ENCODE measurements at regions not wholly inside any gene's neighbourhood (a gene's known extent, or its start where the extent isn't known, plus 50 kb on each side); places are given as distances from the start of the nearest gene placed in this dataset.

- Histone ChIP-seq H3K4me3 (no peak overlapping the region), H3K4me1 (no peaks in the 10 kb centered on the region), H3K27me3 (no peaks in the 10 kb centered on the region), H3K9me3 (no peaks in the 10 kb centered on the region), H3K27ac (no peak overlapping the region), H3K36me3 (no peaks in the 10 kb centered on the region)
- TF ChIP-seq, protein P1, sequence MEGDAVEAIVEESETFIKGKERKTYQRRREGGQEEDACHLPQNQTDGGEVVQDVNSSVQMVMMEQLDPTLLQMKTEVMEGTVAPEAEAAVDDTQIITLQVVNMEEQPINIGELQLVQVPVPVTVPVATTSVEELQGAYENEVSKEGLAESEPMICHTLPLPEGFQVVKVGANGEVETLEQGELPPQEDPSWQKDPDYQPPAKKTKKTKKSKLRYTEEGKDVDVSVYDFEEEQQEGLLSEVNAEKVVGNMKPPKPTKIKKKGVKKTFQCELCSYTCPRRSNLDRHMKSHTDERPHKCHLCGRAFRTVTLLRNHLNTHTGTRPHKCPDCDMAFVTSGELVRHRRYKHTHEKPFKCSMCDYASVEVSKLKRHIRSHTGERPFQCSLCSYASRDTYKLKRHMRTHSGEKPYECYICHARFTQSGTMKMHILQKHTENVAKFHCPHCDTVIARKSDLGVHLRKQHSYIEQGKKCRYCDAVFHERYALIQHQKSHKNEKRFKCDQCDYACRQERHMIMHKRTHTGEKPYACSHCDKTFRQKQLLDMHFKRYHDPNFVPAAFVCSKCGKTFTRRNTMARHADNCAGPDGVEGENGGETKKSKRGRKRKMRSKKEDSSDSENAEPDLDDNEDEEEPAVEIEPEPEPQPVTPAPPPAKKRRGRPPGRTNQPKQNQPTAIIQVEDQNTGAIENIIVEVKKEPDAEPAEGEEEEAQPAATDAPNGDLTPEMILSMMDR (IDR thresholded peaks at IDR 0.05), result no peak
- DNase-seq (ENCODE audit: low spot score in 2 of 2), result no peak
- intact Hi-C loops (cut with DNase I), result no loop called here
Observed at GRCh38 chr2:14039134-14039533, 593.4 kb upstream of the LRATD1 start.

DNA sequence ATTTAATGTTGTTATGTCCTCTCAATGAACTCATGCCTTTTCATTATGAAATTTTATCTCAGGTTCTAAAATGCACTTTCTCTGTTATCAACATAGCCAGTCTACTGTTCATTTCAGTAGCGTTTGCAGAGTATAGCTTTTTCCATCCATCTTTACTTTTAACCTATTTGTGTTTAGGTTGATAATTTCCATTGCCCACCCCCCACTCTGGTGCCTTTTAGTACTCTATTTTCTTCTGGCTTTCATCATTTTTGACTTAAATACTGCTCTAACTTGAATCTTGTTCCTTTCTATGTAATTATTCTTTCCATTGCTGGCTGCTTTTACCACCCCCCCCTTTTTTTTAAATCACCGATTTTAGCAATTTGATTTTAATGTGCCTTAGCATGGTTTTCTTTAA is 585.0 kb upstream of the LRATD1 start:
- no peak for DNase-seq (ENCODE audit: low spot score in 2 of 2)
- no peaks in the 10 kb centered on the region for H3K27me3 ChIP-seq
- H3K4me1 ChIP-seq, result no peaks in the 10 kb centered on the region
- H3K27ac ChIP-seq, result no peak overlapping the region
- H3K9me3 ChIP-seq, result no peaks in the 10 kb centered on the region
- TF ChIP-seq, protein P1 (IDR thresholded peaks at IDR 0.05), result no peak
- H3K36me3 ChIP-seq, result no peaks in the 10 kb centered on the region
- H3K4me3 ChIP-seq, result no peak overlapping the region
- intact Hi-C loops (cut with DNase I), result no loop called here

DNA sequence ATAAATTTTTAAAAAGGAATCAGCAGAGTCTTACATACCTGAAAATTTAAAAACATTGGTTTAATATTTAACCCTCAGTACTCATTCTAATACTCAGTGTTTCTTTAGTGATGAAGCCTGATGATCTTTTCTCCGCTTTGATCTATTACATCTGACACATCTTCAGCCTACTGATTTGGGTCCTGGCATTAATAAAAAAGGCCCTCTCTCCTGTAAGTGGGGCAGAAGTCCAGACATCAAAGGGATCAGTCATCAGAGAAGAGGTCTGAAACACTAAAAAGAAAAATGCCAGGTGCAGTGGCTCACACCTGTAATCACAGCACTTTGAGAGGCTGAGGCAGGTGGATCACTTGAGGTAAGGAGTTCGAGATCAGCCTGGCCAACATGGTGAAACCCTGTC is 581.1 kb upstream of the LRATD1 start:
- intact Hi-C loops (cut with DNase I), result no loop called here

DNA sequence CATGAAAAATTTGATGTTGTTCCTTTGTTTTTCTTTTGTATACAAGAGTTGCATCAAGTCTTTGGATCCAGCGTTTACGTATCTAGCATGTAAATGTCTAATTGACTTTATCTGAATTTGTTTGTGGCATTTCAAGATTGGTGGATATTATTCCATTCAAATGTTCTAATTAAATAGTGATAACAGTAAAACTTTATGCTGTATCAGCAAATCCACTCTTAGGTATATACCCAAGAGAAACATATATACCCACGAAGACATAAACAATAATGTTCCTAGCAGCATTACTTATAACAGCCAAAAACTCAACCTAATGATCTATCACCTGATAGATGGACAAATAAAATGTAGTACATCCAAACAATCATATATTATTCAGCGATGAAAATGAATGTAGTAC is 579.4 kb upstream of the LRATD1 start:
- TF ChIP-seq, protein P1 (IDR thresholded peaks at IDR 0.05), result no peak
- Histone ChIP-seq H3K4me3 (no peak overlapping the region), H3K27me3 (no peaks in the 10 kb centered on the region), H3K36me3 (no peaks in the 10 kb centered on the region), H3K27ac (no peak overlapping the region), H3K4me1 (no peaks in the 10 kb centered on the region), H3K9me3 (no peaks in the 10 kb centered on the region)
- DNase-seq (ENCODE audit: low spot score in 2 of 2), result no peak
- intact Hi-C loops (cut with DNase I), result no loop called here

More for the DNA sequence above, 581.1 kb upstream of the LRATD1 start:
- no peaks in the 10 kb centered on the region for H3K27me3 ChIP-seq
- TF ChIP-seq, protein P1 (IDR thresholded peaks at IDR 0.05), result no peak
- H3K4me1 ChIP-seq, result no peaks in the 10 kb centered on the region
- H3K9me3 ChIP-seq, result no peaks in the 10 kb centered on the region
- DNase-seq (ENCODE audit: low spot score in 2 of 2), result no peak
- no peak overlapping the region for H3K27ac ChIP-seq
- H3K36me3 ChIP-seq, result no peaks in the 10 kb centered on the region
- H3K4me3 ChIP-seq, result no peak overlapping the region

GRCh38 chr2:14064346-14064745 is 568.2 kb upstream of the LRATD1 start:
- Histone ChIP-seq H3K4me1 (no peaks in the 10 kb centered on the region), H3K36me3 (no peaks in the 10 kb centered on the region), H3K9me3 (no peaks in the 10 kb centered on the region), H3K27me3 (no peaks in the 10 kb centered on the region), H3K27ac (no peak overlapping the region), H3K4me3 (no peak overlapping the region)
- DNase-seq (ENCODE audit: low spot score in 2 of 2), result no peak
- TF ChIP-seq, protein P1 (IDR thresholded peaks at IDR 0.05), result no peak
- intact Hi-C loops (cut with DNase I), result no loop called here

GRCh38 chr2:14072338-14072737 is 560.2 kb upstream of the LRATD1 start:
- no peaks in the 10 kb centered on the region for H3K36me3 ChIP-seq
- DNase-seq (ENCODE audit: low spot score in 2 of 2), result no peak
- H3K27me3 ChIP-seq, result no peaks in the 10 kb centered on the region
- no peaks in the 10 kb centered on the region for H3K9me3 ChIP-seq
- TF ChIP-seq, protein P1 (IDR thresholded peaks at IDR 0.05), result no peak
- intact Hi-C loops (cut with DNase I), result no loop called here
- no peaks in the 10 kb centered on the region for H3K4me1 ChIP-seq
- H3K27ac ChIP-seq, result no peak overlapping the region
- no peak overlapping the region for H3K4me3 ChIP-seq
